ENCODE measurements at regions not wholly inside any gene's neighbourhood (a gene's known extent, or its start where the extent isn't known, plus 50 kb on each side); places are given as distances from the start of the nearest gene placed in this dataset.

GRCh38 chr9:14424983-14425382 is 111.0 kb upstream of the NFIB start:
- Histone ChIP-seq H3K27me3 (no peaks in the 10 kb centered on the region), H3K36me3 (replicated peaks in 1 of 2) (no peaks in the 10 kb centered on the region), H3K4me1 (replicated peaks in 1 of 2) (no peaks in the 10 kb centered on the region), H3K9me3 (replicated peaks in 1 of 3) (no peaks in the 10 kb centered on the region), H3K27ac (no peak overlapping the region), H3K4me3 (no peak overlapping the region)
- TF ChIP-seq CTCF (IDR thresholded peaks at IDR 0.05) (no peak), POLR2A (IDR thresholded peaks at IDR 0.05) (no peak)
- intact Hi-C loops (cut with DNase I): no loop called here
- 59 to 64% (median 62%) methylated on average over 4 of the region's 4 CpGs for WGBS, 4 donors
- no peak for DNase-seq

- intact Hi-C loops (cut with DNase I): no loop called here
- no peak overlapping the region for H3K27ac ChIP-seq
- no peak for DNase-seq
- TF ChIP-seq CTCF (IDR thresholded peaks at IDR 0.05) (no peak), POLR2A (IDR thresholded peaks at IDR 0.05) (no peak)
- H3K4me3 ChIP-seq: no peak overlapping the region
- no peaks in the 10 kb centered on the region for H3K36me3 ChIP-seq (replicated peaks in 1 of 2)
- H3K9me3 ChIP-seq (replicated peaks in 1 of 3): no peaks in the 10 kb centered on the region
- H3K27me3 ChIP-seq: no peaks in the 10 kb centered on the region
- no peaks in the 10 kb centered on the region for H3K4me1 ChIP-seq (replicated peaks in 1 of 2)
- 87 to 90% (median 89%) methylated on average over 7 of the region's 7 CpGs for WGBS, 4 donors
Observed at GRCh38 chr9:14424289-14424688, 110.3 kb upstream of the NFIB start.

GRCh38 chr9:14423815-14424261 is 109.9 kb upstream of the NFIB start:
- Histone ChIP-seq H3K27ac (no peak overlapping the region), H3K36me3 (replicated peaks in 1 of 2) (no peaks in the 10 kb centered on the region), H3K4me3 (no peak overlapping the region), H3K4me1 (replicated peaks in 1 of 2) (no peaks in the 10 kb centered on the region), H3K9me3 (replicated peaks in 1 of 3) (no peaks in the 10 kb centered on the region), H3K27me3 (no peaks in the 10 kb centered on the region)
- intact Hi-C loops (cut with DNase I): no loop called here
- DNase-seq: no peak
- TF ChIP-seq POLR2A (IDR thresholded peaks at IDR 0.05) (no peak), CTCF (IDR thresholded peaks at IDR 0.05) (no peak)
- WGBS, 4 donors: 50 to 64% (median 55%) methylated on average over 6 of the region's 6 CpGs

GRCh38 chr9:14421291-14421690 is 107.3 kb upstream of the NFIB start:
- intact Hi-C loops (cut with DNase I): no loop called here
- no peaks in the 10 kb centered on the region for H3K36me3 ChIP-seq (replicated peaks in 1 of 2)
- WGBS, 4 donors: 78 to 88% (median 83%) methylated on average over 1 of the region's 1 CpG
- no peak for DNase-seq
- no peaks in the 10 kb centered on the region for H3K4me1 ChIP-seq (replicated peaks in 1 of 2)
- H3K4me3 ChIP-seq: no peak overlapping the region
- TF ChIP-seq POLR2A (IDR thresholded peaks at IDR 0.05): no peak
- TF ChIP-seq CTCF (IDR thresholded peaks at IDR 0.05): no peak
- no peaks in the 10 kb centered on the region for H3K27me3 ChIP-seq
- no peak overlapping the region for H3K27ac ChIP-seq
- H3K9me3 ChIP-seq (replicated peaks in 1 of 3): no peaks in the 10 kb centered on the region

Measured in adrenal gland (tissue), 9 donors.